ENCODE measurements at regions not wholly inside any gene's neighbourhood (a gene's known extent, or its start where the extent isn't known, plus 50 kb on each side); places are given as distances from the start of the nearest gene placed in this dataset.
A peak's percentile ranks its signal among the peaks of the same experiment; 100 is the strongest.
"Not testable (repeated sequence)": the region's sequence is repeated elsewhere in the genome, so short reads cannot be mapped to it uniquely, and the experiment has no call there.

DNA sequence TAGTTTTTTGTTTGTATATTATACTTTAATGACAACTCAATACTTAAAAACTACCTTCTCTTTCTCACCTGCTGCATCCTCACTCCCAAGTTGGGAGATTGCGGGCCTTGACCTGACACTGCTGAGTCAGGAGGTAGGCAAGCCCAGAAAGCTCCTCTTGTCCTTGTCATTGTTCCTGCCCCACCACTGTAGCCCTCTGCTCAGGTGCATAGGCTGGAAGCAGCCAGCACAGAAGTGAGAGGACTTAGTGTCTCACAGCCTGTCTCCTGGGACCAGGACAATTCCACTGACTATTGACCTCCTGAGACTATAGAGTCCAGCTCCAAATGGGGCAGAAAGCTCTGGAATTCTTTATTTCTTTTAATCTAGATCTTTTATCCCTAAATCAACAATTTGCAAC is 123.5 kb upstream of the NDP start:
- no peak for DNase-seq (ENCODE audit: low read depth in 2 of 2)

DNA sequence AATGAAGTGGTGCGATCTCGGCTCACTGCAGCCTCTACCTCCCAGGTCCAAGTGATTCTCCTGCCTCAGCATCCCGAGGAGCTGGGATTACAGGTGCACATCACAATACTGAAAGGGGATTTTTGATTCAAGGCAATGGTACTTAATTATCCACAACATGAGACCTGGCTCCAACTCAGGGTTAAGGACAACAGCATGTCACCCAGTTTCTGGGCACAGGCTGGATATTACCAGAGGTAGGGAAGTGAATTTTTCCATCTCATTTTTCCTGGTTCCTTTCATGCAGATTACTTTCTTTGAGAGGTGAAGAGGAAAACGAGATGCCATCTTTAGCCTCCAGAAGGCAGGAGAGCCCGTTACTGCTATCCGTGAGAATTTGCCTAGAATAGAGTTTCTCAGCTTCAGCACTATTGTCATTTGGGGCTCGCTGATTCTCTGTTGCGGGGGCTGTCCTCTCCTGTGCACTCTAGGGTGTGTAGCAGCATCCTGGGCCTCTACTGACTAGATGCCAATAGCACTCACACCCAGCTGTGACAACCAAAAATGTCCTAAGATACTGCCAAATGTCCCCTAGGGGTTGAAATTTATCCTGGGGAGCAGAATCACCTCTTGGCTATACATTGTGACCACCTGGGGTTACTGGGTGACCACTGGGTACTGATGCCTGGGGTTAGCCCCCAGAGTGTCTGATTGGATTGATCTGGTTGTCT is 121.8 kb upstream of the NDP start:
- no peak for DNase-seq (ENCODE audit: low read depth in 2 of 2)

- no peak for DNase-seq (ENCODE audit: low read depth in 2 of 2)
These were observed 120.2 kb upstream of the NDP start for GRCh38 chrX:44093431-44093830.

- DNase-seq (ENCODE audit: low read depth in 2 of 2) = no peak
These were observed 119.6 kb upstream of the NDP start for GRCh38 chrX:44092778-44093177.

DNA sequence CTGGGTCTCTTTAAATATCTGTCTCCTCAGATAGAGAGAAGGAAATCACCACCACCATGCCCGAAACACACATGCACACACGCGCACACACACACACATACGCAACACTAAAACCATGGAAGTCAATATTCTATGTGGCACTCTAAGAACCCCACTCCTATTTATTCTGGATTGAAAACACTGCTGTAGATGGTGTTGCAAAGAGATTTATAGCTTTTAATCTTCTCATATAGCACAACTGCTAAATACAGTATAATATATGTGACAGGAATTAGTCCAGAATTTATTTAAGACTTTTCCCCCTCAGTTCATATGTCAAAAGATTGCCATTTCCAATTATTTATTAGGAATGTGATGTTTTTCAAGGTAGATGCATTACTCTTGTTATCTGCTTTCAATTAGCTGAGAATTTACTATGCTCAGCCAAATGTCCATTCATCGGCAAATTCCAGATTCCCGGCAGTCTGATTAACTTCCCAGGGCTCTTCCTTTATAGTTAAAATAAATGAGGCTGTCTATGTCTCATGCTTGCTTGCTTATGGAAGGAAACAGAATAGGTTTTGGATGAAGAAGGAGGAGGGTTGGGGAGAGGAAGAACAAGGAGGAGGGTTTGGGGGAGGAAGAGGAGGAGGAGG is 115.4 kb upstream of the NDP start:
- DNase-seq (ENCODE audit: low read depth in 2 of 2) = no peak

- no peak for DNase-seq (ENCODE audit: low read depth in 2 of 2)
These were observed 112.0 kb upstream of the NDP start for GRCh38 chrX:44085209-44085608.

DNA sequence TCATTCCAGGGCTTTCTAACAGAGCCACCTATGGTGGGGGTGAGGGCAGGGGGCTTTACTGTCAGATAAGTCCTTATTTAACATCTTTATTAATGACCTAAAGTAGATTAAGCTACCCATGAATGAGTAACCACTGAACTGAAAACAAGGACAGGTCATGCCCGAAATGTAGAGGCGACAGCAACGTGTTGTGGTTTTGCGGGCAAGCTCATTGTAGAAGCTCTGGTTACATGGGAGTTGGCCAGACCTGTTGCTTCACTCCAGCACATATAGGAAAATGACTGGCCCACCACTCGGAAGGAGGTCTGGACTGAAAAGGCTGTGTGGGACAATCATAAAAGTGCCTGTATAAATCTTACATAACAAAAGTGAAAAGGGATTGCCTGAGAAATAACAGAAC is 109.6 kb upstream of the NDP start:
- no peak for DNase-seq (ENCODE audit: low read depth in 2 of 2)

DNA sequence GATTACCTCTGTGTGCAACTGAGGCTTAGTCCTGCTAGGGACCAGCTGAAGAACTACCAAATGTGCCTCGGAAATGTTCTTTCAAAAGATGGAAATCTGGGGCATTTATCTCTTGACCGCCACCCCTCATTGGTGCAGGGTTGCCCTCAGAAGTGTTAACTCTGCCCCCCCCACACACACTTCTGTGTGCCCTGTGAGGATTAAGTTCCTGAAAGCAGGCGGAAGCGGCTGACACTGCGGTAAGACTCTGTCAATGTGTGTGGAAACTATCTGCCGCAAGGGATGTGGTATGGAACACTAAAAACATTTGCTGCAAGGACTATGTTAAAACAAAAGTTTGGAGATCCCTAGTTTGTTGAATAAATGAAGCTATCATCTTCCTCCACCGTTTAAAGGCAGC is 106.9 kb upstream of the NDP start:
- DNase-seq (ENCODE audit: low read depth in 2 of 2) = no peak

DNA sequence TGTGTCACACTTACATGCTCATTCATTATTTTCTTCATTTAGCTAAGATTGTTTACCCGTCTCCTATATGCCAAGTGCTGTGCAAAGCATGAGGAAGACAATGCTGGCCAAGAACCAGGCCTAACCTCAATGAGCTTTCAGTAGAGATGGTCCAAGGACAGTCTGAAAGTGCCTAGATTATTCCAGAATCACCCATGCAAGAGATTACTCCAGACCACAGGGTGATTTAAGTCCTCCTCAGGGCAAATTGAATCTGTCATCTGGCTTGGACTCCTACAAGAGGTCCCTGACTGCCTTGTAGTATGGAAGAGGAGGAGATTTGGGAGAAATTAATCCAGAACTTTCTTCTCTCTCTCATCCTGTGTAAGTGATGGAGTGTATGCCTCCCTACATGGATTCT is 99.4 kb upstream of the NDP start:
- DNase-seq (ENCODE audit: low read depth in 2 of 2) = no peak

- DNase-seq (ENCODE audit: low read depth in 2 of 2) = peak in 1 of 2 donors; percentile 8
These were observed 98.8 kb upstream of the NDP start for GRCh38 chrX:44071847-44072551.

- no peak for DNase-seq (ENCODE audit: low read depth in 2 of 2)
These were observed 98.0 kb upstream of the NDP start for GRCh38 chrX:44071070-44071645.

GRCh38 chrX:44068043-44068442 is 94.9 kb upstream of the NDP start:
- no peak for DNase-seq (ENCODE audit: low read depth in 2 of 2)

DNA sequence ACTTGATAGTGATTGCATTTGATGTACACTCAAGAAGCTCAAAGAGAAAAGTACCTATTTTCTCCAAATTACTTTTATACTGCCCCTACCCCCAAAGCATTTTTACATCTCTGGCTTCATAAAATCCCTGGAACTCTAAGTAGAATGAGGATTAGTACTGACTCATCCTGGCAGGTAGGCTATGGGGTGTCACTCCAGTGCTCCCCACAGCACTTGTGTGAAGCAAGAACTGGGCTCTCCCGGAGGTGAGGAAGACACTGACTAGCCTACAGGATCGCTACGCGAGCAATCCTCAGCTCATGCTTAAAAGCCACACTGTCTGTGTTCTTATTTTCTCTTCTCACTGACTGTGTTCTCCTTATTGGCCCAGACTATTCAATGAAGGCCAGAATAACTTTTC is 90.4 kb upstream of the NDP start:
- no peak for DNase-seq (ENCODE audit: low read depth in 2 of 2)

- DNase-seq (ENCODE audit: low read depth in 2 of 2) = no peak
These were observed 89.7 kb upstream of the NDP start for GRCh38 chrX:44062840-44063239.

GRCh38 chrX:44061968-44062614 is 88.9 kb upstream of the NDP start:
- DNase-seq (ENCODE audit: low read depth in 2 of 2) = no peak

DNA sequence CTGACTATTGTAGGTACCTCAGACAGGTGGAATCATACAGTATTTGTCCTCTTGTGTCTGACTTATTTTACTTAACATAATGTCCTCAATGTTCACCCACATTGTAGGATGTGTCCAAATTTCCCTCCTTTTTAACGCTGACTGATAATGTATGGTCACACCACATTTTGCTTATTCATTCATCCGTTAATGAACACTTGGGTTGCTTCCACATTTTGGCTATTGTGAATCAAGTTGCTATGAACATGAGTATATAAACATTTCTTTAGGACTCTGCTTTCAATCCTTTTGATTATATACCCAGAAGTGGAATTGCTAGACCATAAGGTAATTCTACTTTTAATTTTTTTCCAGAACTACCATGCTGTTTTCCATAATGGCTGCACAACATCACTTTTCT is 87.0 kb upstream of the NDP start:
- no peak for DNase-seq (ENCODE audit: low read depth in 2 of 2)

DNA sequence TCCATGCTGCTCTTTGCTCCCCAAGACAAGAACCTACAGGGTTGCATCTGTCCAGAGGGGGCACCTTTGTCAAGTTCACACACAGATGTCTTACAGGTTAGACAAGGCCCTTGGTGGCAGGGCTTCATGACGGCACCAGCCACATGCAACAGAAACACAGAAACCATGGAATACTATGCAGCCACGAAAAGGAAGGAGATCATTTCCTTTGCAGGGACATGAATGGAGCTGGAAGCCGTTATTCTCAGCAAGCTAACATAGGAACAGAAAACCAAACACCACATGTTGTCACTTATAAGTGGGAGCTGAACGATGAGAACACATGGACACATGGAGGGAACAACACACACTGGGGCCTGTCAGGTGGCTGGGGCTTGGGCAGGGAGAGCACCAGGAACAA is 85.1 kb upstream of the NDP start:
- no peak for DNase-seq (ENCODE audit: low read depth in 2 of 2)

DNA sequence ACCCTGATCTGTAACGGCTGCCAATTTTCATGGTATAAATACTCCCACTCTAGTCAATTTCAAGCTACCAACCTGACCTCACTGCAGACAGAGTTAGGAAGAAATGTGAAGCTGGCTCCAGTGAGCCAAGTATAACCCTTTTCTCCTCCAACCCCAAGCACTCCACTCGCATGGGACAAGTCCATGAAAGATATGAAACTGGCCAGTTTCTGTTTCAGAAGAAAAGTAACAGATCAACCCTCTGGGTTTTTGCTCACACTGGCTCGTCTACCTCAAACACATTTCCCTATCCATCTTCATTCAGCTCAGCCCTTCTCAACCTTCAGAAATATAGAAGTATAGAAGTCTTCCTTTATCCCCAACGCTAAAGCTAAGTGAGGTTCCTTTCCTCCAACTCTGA is 82.4 kb upstream of the NDP start:
- DNase-seq (ENCODE audit: low read depth in 2 of 2) = no peak

- DNase-seq (ENCODE audit: low read depth in 2 of 2) = no peak
These were observed 81.8 kb upstream of the NDP start for GRCh38 chrX:44054863-44055601.

DNA sequence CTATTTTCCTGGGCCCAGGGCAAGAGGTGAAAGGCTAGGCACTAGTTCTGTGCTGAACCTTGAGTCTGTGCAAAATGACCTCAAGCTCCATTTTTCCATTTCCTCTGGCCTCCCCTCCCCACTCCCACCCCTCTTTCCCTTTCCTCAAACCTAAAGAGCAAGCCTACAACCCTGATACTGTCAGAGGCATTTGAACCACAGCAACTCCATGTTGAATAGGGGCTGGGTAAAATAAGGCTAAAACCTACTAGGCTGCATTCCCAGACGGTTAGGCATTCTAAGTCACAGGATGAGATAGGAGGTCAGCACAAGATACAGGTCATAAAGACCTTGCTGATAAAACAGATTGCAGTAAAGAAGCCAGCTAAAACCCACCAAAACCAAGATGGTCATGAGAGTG is 71.9 kb upstream of the NDP start:
- DNase-seq (ENCODE audit: low read depth in 2 of 2) = not testable (repeated sequence)

GRCh38 chrX:44043496-44043895 is 70.3 kb upstream of the NDP start:
- no peak for DNase-seq (ENCODE audit: low read depth in 2 of 2)

Measured in lung microvascular endothelial cell (primary cell).